Thyroid gland (tissue), 4 donors: ENCODE measurements at regions not wholly inside any gene's neighbourhood (a gene's known extent, or its start where the extent isn't known, plus 50 kb on each side); places are given as distances from the start of the nearest gene placed in this dataset.

ENCODE experiments used
- CTCF ChIP-seq, 6 experiments: fragments of 200-600 bp in 3 of 6; fragments of 450-650 bp in 3 of 6; sonication (generic) in 3 of 6; IDR thresholded peaks; one replicate each; pipeline ENCODE4 v1.5.1; 2016 to 2019; ENCODE audit warnings: antibody characterized with exemption in 6 of 6, mild to moderate bottlenecking in 2 of 6, inconsistent platforms in 1 of 6, moderate library complexity in 1 of 6
- POLR2A ChIP-seq, 2 donors: fragments of 450-650 bp; IDR thresholded peaks; one replicate each; pipeline ENCODE4 v1.6.1; 2017; ENCODE audit warnings: antibody characterized with exemption in 2 of 2, mild to moderate bottlenecking in 2 of 2, moderate library complexity in 1 of 2

GRCh38 chr5:27402828-27403227 is 364.4 kb upstream of the CDH9 start:
- TF ChIP-seq CTCF (IDR thresholded peaks at IDR 0.05) (no peak), POLR2A (IDR thresholded peaks at IDR 0.05) (no peak)
